ENCODE measurements at regions not wholly inside any gene's neighbourhood (a gene's known extent, or its start where the extent isn't known, plus 50 kb on each side); places are given as distances from the start of the nearest gene placed in this dataset.

- no peak overlapping the region for H3K4me3 ChIP-seq (ENCODE audit: low read length)
- ATAC-seq (ENCODE audit: poor library complexity) (no peak), DNase-seq (no peak)
- Mint-ChIP-seq H3K27ac (no peak overlapping the region), H3K4me1 (ENCODE audit: low read depth) (no peaks in the 10 kb centered on the region), H3K36me3 (ENCODE audit: low read depth) (no peaks in the 10 kb centered on the region), H3K4me3 (no peak overlapping the region), H3K27me3 (no peaks in the 10 kb centered on the region), H3K9me3 (no peaks in the 10 kb centered on the region)
- H3K9me3 ChIP-seq (ENCODE audit: control insufficient read depth in 1 of 2, insufficient read depth in 1 of 2, low read length in 2 of 2) = no peaks in the 10 kb centered on the region
- no peaks in the 10 kb centered on the region for H3K36me3 ChIP-seq (ENCODE audit: insufficient read depth, low read length)
- POLR2A ChIA-PET = no interaction called here
- intact Hi-C loops (cut with DNase I, micrococcal nuclease) = no loop called here
- no peak overlapping the region for H3K27ac ChIP-seq (ENCODE audit: low read depth in 1 of 2, low read length in 2 of 2)
- H3K4me1 ChIP-seq (ENCODE audit: insufficient read depth, low read length) = no peaks in the 10 kb centered on the region
- no peaks in the 10 kb centered on the region for H3K27me3 ChIP-seq (ENCODE audit: control insufficient read depth in 1 of 2, insufficient read depth in 2 of 2, low read length in 2 of 2)
- CTCF ChIA-PET = no interaction called here
- no peak for TF ChIP-seq CTCF (IDR thresholded peaks at IDR 0.05)
These were observed 190.0 kb upstream of the POT1 start for GRCh38 chr7:125119559-125120115.

DNA sequence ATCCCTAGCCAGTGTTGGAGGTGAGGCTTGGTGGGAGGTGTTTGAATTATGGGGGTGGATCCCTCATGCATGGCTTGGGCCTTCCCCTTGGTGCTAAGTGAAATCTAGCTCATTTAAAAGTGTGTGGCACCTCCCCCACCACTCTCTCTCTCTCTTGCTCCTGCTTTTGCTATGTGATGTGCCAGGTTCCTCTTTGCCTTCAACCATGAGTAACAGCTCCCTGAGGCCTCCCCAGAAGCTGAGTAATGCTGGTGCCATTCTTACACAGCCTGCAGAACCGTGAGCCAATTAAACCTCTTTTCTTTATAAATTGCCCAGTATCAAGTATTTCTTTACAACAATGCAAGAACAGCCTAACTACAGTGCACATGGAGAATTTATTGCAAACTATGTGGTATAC lies 188.8 kb upstream of the POT1 start:
- Histone ChIP-seq H3K4me3 (ENCODE audit: low read length) (no peak overlapping the region), H3K4me1 (ENCODE audit: insufficient read depth, low read length) (no peaks in the 10 kb centered on the region), H3K9me3 (ENCODE audit: control insufficient read depth in 1 of 2, insufficient read depth in 1 of 2, low read length in 2 of 2) (no peaks in the 10 kb centered on the region), H3K27ac (ENCODE audit: low read depth in 1 of 2, low read length in 2 of 2) (no peak overlapping the region), H3K27me3 (ENCODE audit: control insufficient read depth in 1 of 2, insufficient read depth in 2 of 2, low read length in 2 of 2) (no peaks in the 10 kb centered on the region), H3K36me3 (ENCODE audit: insufficient read depth, low read length) (no peaks in the 10 kb centered on the region)
- no peak overlapping the region for H3K4me3 Mint-ChIP-seq
- intact Hi-C loops (cut with DNase I, micrococcal nuclease) = no loop called here
- no peaks in the 10 kb centered on the region for H3K27me3 Mint-ChIP-seq
- no peak for ATAC-seq (ENCODE audit: poor library complexity)
- no peak for TF ChIP-seq CTCF (IDR thresholded peaks at IDR 0.05)
- H3K4me1 Mint-ChIP-seq (ENCODE audit: low read depth) = no peaks in the 10 kb centered on the region
- no peak overlapping the region for H3K27ac Mint-ChIP-seq
- DNase-seq = no peak
- CTCF ChIA-PET = no interaction called here
- POLR2A ChIA-PET = no interaction called here
- no peaks in the 10 kb centered on the region for H3K36me3 Mint-ChIP-seq (ENCODE audit: low read depth)
- no peaks in the 10 kb centered on the region for H3K9me3 Mint-ChIP-seq

DNA sequence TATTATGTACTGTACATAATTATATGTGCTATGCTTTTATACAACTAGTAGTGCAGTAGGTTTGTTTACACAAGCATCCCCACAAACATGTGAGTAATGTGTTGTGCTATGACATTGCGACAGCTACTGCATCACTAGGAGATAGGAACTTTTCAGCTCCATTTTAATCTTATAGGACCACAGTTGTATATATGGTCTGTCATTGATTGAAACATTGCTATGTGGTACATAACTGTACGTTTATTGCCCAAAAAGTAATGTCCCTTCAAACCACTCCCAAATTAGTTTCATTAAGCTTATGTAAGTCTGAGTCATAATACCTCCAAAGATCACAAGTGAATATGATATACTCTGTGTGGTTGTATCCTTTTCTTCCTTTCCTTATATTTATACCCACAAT lies 183.2 kb upstream of the POT1 start:
- Mint-ChIP-seq H3K4me1 (ENCODE audit: low read depth) (no peaks in the 10 kb centered on the region), H3K4me3 (no peak overlapping the region), H3K9me3 (peaks cover 11% of the 10 kb centered on the region), H3K27me3 (no peaks in the 10 kb centered on the region), H3K27ac (no peak overlapping the region), H3K36me3 (ENCODE audit: low read depth) (no peaks in the 10 kb centered on the region)
- TF ChIP-seq CTCF (IDR thresholded peaks at IDR 0.05) = no peak
- CTCF ChIA-PET = no interaction called here
- no peak overlapping the region for H3K4me3 ChIP-seq (ENCODE audit: low read length)
- H3K9me3 ChIP-seq (ENCODE audit: control insufficient read depth in 1 of 2, insufficient read depth in 1 of 2, low read length in 2 of 2) = peaks cover 0 to 4% of the 10 kb centered on the region in 2 experiments
- ATAC-seq (ENCODE audit: poor library complexity) (no peak), DNase-seq (no peak)
- POLR2A ChIA-PET = no interaction called here
- no peaks in the 10 kb centered on the region for H3K36me3 ChIP-seq (ENCODE audit: insufficient read depth, low read length)
- H3K27ac ChIP-seq (ENCODE audit: low read depth in 1 of 2, low read length in 2 of 2) = no peak overlapping the region
- intact Hi-C loops (cut with DNase I, micrococcal nuclease) = no loop called here
- H3K4me1 ChIP-seq (ENCODE audit: insufficient read depth, low read length) = no peaks in the 10 kb centered on the region
- no peaks in the 10 kb centered on the region for H3K27me3 ChIP-seq (ENCODE audit: control insufficient read depth in 1 of 2, insufficient read depth in 2 of 2, low read length in 2 of 2)

Data from CD4-positive, alpha-beta T cell (primary cell).